NCI-H1436 treated with DMSO at 0.1 percent for 48 hours (cell line): ENCODE measurements at regions not wholly inside any gene's neighbourhood (a gene's known extent, or its start where the extent isn't known, plus 50 kb on each side); places are given as distances from the start of the nearest gene placed in this dataset.

Source experiments
- DNase-seq: peaks from one replicate; lab custom pipeline; 2025; lab: John Stamatoyannopoulos, UW

GRCh38 chr1:183711741-183712361 is 58.7 kb upstream of the APOBEC4 start:
- no peak for DNase-seq

GRCh38 chr1:183711165-183711682 is 58.1 kb upstream of the APOBEC4 start:
- no peak for DNase-seq

GRCh38 chr1:183710734-183711133 is 57.6 kb upstream of the APOBEC4 start:
- no peak for DNase-seq

GRCh38 chr1:183710333-183710732 is 57.2 kb upstream of the APOBEC4 start:
- DNase-seq = no peak

GRCh38 chr1:183704131-183704530 is 51.0 kb upstream of the APOBEC4 start:
- no peak for DNase-seq
